NCI-H2081 treated with DMSO at 0.1 percent for 48 hours (cell line): ENCODE measurements at regions not wholly inside any gene's neighbourhood (a gene's known extent, or its start where the extent isn't known, plus 50 kb on each side); places are given as distances from the start of the nearest gene placed in this dataset.

ENCODE experiments used
- DNase-seq: peaks from one replicate; lab custom pipeline; 2025; lab: John Stamatoyannopoulos, UW

GRCh38 chr18:56380685-56381084 is 257.7 kb downstream of the TXNL1 start:
- no peak for DNase-seq

GRCh38 chr18:56379256-56379655 is 259.1 kb downstream of the TXNL1 start:
- no peak for DNase-seq

GRCh38 chr18:56377231-56377630 is 261.2 kb downstream of the TXNL1 start:
- no peak for DNase-seq

- no peak for DNase-seq
Measured at GRCh38 chr18:56374007-56374655, 264.3 kb downstream of the TXNL1 start.

- no peak for DNase-seq
Measured at GRCh38 chr18:56373601-56374000, 264.8 kb downstream of the TXNL1 start.

- DNase-seq, result no peak
Measured at GRCh38 chr18:56368066-56368465, 270.3 kb downstream of the TXNL1 start.

GRCh38 chr18:56358608-56359280 is 279.6 kb downstream of the TXNL1 start:
- no peak for DNase-seq

GRCh38 chr18:56353663-56354260 is 284.6 kb downstream of the TXNL1 start:
- no peak for DNase-seq

- DNase-seq, result no peak
Measured at GRCh38 chr18:56351911-56352500, 286.4 kb downstream of the TXNL1 start.

GRCh38 chr18:56337507-56337906 is 300.9 kb downstream of the TXNL1 start:
- no peak for DNase-seq

- no peak for DNase-seq
Measured at GRCh38 chr18:56333839-56334238, 304.6 kb downstream of the TXNL1 start.

- DNase-seq, result no peak
Measured at GRCh38 chr18:56333146-56333545, 305.2 kb downstream of the TXNL1 start.

- no peak for DNase-seq
Measured at GRCh38 chr18:56332371-56332770, 306.0 kb downstream of the TXNL1 start.

- DNase-seq, result no peak
Measured at GRCh38 chr18:56330366-56331110, 307.9 kb downstream of the TXNL1 start.

GRCh38 chr18:56329536-56329935 is 308.9 kb downstream of the TXNL1 start:
- DNase-seq, result no peak

GRCh38 chr18:56327191-56327885 is 311.1 kb downstream of the TXNL1 start:
- no peak for DNase-seq

- DNase-seq, result no peak
Measured at GRCh38 chr18:56326336-56327072, 311.9 kb downstream of the TXNL1 start.

GRCh38 chr18:56323673-56324072 is 314.7 kb downstream of the TXNL1 start:
- DNase-seq, result no peak

GRCh38 chr18:56322406-56322805 is 316.0 kb downstream of the TXNL1 start:
- no peak for DNase-seq

- no peak for DNase-seq
Measured at GRCh38 chr18:56321470-56321869, 316.9 kb downstream of the TXNL1 start.

GRCh38 chr18:56319953-56320352 is 318.4 kb downstream of the TXNL1 start:
- DNase-seq, result no peak
